Hepatocyte (in vitro differentiated cells): ENCODE measurements at regions not wholly inside any gene's neighbourhood (a gene's known extent, or its start where the extent isn't known, plus 50 kb on each side); places are given as distances from the start of the nearest gene placed in this dataset.

Source experiments
- DNase-seq: peaks from one replicate; pipeline ENCODE4 v3.0.0-alpha.2; 2016; ENCODE audit warnings: low spot score
- H2AFZ ChIP-seq: fragments of 200-600 bp; sonication (generic); 2 replicates; pipeline ENCODE4 v1.6.0; 2016; ENCODE audit warnings: antibody characterized with exemption, mild to moderate bottlenecking
- H3K27ac ChIP-seq: fragments of 200-600 bp; sonication (generic); 2 replicates; pipeline ENCODE4 v1.5.1; 2016; ENCODE audit warnings: mild to moderate bottlenecking
- H3K27me3 ChIP-seq: fragments of 200-600 bp; sonication (generic); 2 replicates; pipeline ENCODE4 v1.6.1; 2016
- H3K36me3 ChIP-seq: fragments of 200-600 bp; sonication (generic); replicated peaks from 2 replicates; pipeline ENCODE4 v1.5.1; 2016; ENCODE audit warnings: low read depth; ENCODE audit not compliant: insufficient read depth
- H3K4me1 ChIP-seq: fragments of 200-600 bp; sonication (generic); 2 replicates; pipeline ENCODE4 v1.5.1; 2016; ENCODE audit warnings: mild to moderate bottlenecking, moderate library complexity; ENCODE audit not compliant: insufficient read depth
- H3K4me2 ChIP-seq: fragments of 200-600 bp; sonication (generic); 2 replicates; pipeline ENCODE4 v1.6.0; 2016
- H3K4me3 ChIP-seq: fragments of 200-600 bp; sonication (generic); 2 replicates; pipeline ENCODE4 v1.5.1; 2016; ENCODE audit warnings: mild to moderate bottlenecking
- H3K79me2 ChIP-seq: fragments of 200-600 bp; sonication (generic); 2 replicates; pipeline ENCODE4 v1.6.0; 2017; ENCODE audit warnings: mild to moderate bottlenecking
- H3K9me2 ChIP-seq: fragments of 200-600 bp; sonication (generic); replicated peaks from 2 replicates; pipeline ENCODE4 v1.6.0; 2017; ENCODE audit warnings: mild to moderate bottlenecking; ENCODE audit not compliant: insufficient read depth
- H3K9me3 ChIP-seq: fragments of 200-600 bp; sonication (generic); 2 replicates; pipeline ENCODE4 v1.5.1; 2016; ENCODE audit warnings: low read depth, mild to moderate bottlenecking
- H4K20me1 ChIP-seq: fragments of 200-600 bp; sonication (generic); 2 replicates; pipeline ENCODE4 v1.6.0; 2016; ENCODE audit warnings: mild to moderate bottlenecking; ENCODE audit not compliant: insufficient read depth, poor library complexity, severe bottlenecking
- EZH2 ChIP-seq: fragments of 200-600 bp; sonication (generic); IDR thresholded peaks from 2 replicates; pipeline ENCODE4 v1.6.1; 2016; ENCODE audit warnings: antibody characterized with exemption, mild to moderate bottlenecking, borderline replicate concordance
- EZH2phosphoT487 ChIP-seq: fragments of 200-600 bp; sonication (generic); IDR thresholded peaks from one replicate; pipeline ENCODE4 v1.6.1; 2018; ENCODE audit warnings: antibody characterized with exemption, mild to moderate bottlenecking, low read depth, moderate library complexity; ENCODE audit not compliant: unreplicated experiment, severe bottlenecking
- WGBS: methylation state at CpG from one replicate; pipeline ENCODE4 v1.1.6; 2016; ENCODE audit warnings: low lambda C conversion rate; ENCODE audit errors: missing lambda C conversion rate; 5-methylcytosine and 5-hydroxymethylcytosine counted together
- TF ChIP-seq, protein P1 (sequence below): fragments of 200-600 bp; sonication (generic); IDR thresholded peaks from 2 replicates; pipeline ENCODE4 v1.5.1; 2016; ENCODE audit warnings: antibody characterized with exemption, mild to moderate bottlenecking; ENCODE audit not compliant: poor library complexity

DNA sequence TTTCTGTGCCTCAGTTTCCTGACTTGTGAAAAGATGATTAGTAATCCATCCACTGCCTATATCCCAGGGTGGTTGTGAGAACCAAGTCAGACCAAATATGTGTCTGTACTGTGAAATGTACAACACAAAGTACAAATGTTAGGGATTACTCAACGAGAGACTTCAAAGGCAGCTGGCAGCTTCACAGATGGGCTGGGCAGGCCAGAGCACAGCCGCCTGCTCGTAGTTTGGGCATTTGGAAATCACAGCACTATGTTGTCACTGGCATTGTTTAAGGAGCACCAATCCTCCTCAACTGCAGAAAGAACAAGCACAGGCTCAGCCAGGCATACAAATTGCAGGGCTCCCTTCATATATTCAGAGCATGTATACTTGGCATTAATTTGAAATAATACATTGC is 64.5 kb upstream of the C10orf90 start:
- 61% methylated on average over 3 of the region's 3 CpGs for WGBS
- no peaks in the 10 kb centered on the region for H3K27me3 ChIP-seq
- no peaks in the 10 kb centered on the region for H3K9me3 ChIP-seq
- H3K79me2 ChIP-seq: no peaks in the 10 kb centered on the region
- H3K4me1 ChIP-seq: no peaks in the 10 kb centered on the region
- H3K4me2 ChIP-seq: no peak overlapping the region
- TF ChIP-seq, protein P1, sequence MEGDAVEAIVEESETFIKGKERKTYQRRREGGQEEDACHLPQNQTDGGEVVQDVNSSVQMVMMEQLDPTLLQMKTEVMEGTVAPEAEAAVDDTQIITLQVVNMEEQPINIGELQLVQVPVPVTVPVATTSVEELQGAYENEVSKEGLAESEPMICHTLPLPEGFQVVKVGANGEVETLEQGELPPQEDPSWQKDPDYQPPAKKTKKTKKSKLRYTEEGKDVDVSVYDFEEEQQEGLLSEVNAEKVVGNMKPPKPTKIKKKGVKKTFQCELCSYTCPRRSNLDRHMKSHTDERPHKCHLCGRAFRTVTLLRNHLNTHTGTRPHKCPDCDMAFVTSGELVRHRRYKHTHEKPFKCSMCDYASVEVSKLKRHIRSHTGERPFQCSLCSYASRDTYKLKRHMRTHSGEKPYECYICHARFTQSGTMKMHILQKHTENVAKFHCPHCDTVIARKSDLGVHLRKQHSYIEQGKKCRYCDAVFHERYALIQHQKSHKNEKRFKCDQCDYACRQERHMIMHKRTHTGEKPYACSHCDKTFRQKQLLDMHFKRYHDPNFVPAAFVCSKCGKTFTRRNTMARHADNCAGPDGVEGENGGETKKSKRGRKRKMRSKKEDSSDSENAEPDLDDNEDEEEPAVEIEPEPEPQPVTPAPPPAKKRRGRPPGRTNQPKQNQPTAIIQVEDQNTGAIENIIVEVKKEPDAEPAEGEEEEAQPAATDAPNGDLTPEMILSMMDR: no peak
- TF ChIP-seq EZH2 (no peak), EZH2phosphoT487 (no peak)
- no peaks in the 10 kb centered on the region for H3K9me2 ChIP-seq
- H3K27ac ChIP-seq: no peak overlapping the region
- H3K4me3 ChIP-seq: no peak overlapping the region
- no peaks in the 10 kb centered on the region for H4K20me1 ChIP-seq
- no peak overlapping the region for H2AFZ ChIP-seq
- no peaks in the 10 kb centered on the region for H3K36me3 ChIP-seq
- DNase-seq: no peak

DNA sequence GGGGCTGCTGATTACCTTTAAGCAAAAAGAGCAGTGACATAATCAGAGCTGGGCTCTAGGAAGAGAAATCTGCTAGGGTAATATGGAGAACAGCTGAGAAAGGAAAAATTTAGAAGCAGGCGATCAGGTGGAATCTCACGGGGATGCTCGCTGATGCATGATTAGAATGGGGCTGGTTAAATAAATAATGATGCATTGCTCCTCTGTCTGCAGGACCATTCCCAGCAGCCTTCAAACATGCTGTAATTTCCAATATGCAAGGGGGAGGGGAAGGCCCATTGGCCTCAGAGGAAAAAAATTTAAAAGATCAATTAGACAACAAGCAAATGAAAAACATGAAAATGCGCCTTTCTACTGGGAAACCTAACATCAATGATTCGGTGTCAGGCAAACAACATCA is 65.6 kb upstream of the C10orf90 start:
- no peak for DNase-seq
- H3K4me2 ChIP-seq: no peak overlapping the region
- H3K9me3 ChIP-seq: no peaks in the 10 kb centered on the region
- TF ChIP-seq, protein P1: no peak
- TF ChIP-seq EZH2phosphoT487 (no peak), EZH2 (no peak)
- no peak overlapping the region for H3K27ac ChIP-seq
- no peak overlapping the region for H2AFZ ChIP-seq
- H3K79me2 ChIP-seq: no peaks in the 10 kb centered on the region
- H3K36me3 ChIP-seq: no peaks in the 10 kb centered on the region
- no peaks in the 10 kb centered on the region for H3K27me3 ChIP-seq
- H4K20me1 ChIP-seq: no peaks in the 10 kb centered on the region
- H3K4me3 ChIP-seq: no peak overlapping the region
- WGBS: 95% methylated on average over 5 of the region's 5 CpGs
- H3K9me2 ChIP-seq: no peaks in the 10 kb centered on the region
- no peaks in the 10 kb centered on the region for H3K4me1 ChIP-seq

DNA sequence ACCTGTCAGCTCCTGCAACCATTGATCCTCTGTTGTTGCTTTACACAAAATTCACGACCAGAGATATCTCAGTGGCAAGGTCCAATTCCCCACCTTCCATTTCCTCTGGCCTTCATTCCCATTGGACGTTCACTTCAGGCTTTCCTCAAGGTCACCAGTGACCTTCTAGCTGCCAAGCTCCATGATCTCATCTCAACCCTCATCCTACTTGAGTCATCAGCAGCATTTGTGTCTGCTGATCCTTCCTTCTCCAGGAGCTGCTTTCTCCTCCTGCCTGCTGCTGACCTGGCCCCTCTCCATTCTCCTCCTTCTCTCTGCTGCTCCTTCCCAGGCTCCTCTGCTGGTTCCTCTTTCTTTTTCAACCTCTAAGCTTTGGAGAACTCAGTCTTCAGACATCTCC is 66.2 kb upstream of the C10orf90 start:
- 80% methylated on average over 2 of the region's 2 CpGs for WGBS
- DNase-seq: peak; percentile 11
- H3K27ac ChIP-seq: no peak overlapping the region
- no peaks in the 10 kb centered on the region for H3K4me1 ChIP-seq
- TF ChIP-seq EZH2phosphoT487: no peak
- H3K4me3 ChIP-seq: no peak overlapping the region
- no peaks in the 10 kb centered on the region for H3K27me3 ChIP-seq
- no peak overlapping the region for H3K4me2 ChIP-seq
- H4K20me1 ChIP-seq: no peaks in the 10 kb centered on the region
- H3K9me3 ChIP-seq: no peaks in the 10 kb centered on the region
- no peak overlapping the region for H2AFZ ChIP-seq
- H3K79me2 ChIP-seq: no peaks in the 10 kb centered on the region
- no peaks in the 10 kb centered on the region for H3K9me2 ChIP-seq
- no peaks in the 10 kb centered on the region for H3K36me3 ChIP-seq

DNA sequence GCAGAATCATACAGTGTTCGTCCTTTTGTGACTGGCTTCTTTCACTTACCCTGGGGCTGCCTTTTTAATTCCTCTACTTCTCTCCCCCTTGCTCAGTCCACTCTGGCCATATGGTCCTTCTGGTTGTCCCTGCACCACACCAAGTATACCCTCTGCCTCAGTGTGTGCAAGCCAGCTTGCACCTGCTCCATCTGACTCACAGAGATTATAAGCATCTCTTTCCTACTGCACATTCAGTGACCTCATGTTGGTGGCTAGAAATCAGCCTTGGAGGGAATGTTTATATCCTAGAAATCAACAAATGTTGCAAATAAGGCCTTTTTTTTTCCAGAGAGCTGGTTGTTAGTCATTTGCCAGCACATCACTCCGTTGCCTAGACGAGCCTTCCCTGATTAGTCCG is 67.5 kb upstream of the C10orf90 start:
- H4K20me1 ChIP-seq: no peaks in the 10 kb centered on the region

More for the DNA sequence above, 67.5 kb upstream of the C10orf90 start:
- WGBS: 90% methylated on average over 4 of the region's 4 CpGs
- H3K4me2 ChIP-seq: no peak overlapping the region
- DNase-seq: no peak
- H3K9me3 ChIP-seq: no peaks in the 10 kb centered on the region
- no peaks in the 10 kb centered on the region for H3K36me3 ChIP-seq
- no peak overlapping the region for H3K27ac ChIP-seq
- H3K27me3 ChIP-seq: peaks cover 5% of the 10 kb centered on the region
- no peak overlapping the region for H2AFZ ChIP-seq
- H3K79me2 ChIP-seq: no peaks in the 10 kb centered on the region
- no peaks in the 10 kb centered on the region for H3K4me1 ChIP-seq
- no peaks in the 10 kb centered on the region for H3K9me2 ChIP-seq
- TF ChIP-seq EZH2 (no peak), EZH2phosphoT487 (no peak)
- TF ChIP-seq, protein P1: no peak
- no peak overlapping the region for H3K4me3 ChIP-seq
